Activated CD8-positive, alpha-beta memory T cell treated with anti-CD3 and anti-CD28 coated beads, Interleukin-2, amount 10 ng/mL, durations not matched to agents 7 days and 5 days (primary cell): ENCODE measurements at regions not wholly inside any gene's neighbourhood (a gene's known extent, or its start where the extent isn't known, plus 50 kb on each side); places are given as distances from the start of the nearest gene placed in this dataset.

Source experiments
- ATAC-seq: fragments of 150-1000 bp; cut with Tn5 transposase; one replicate; pipeline ENCODE4 v1.10.0; 2021; ENCODE audit warnings: moderate library complexity
- CTCF ChIA-PET: fragments of 350-600 bp; sonication (Branson Sonifier 250); formaldehyde crosslinking; loops from one replicate; lab custom pipeline; 2021; ENCODE audit warnings: antibody characterized with exemption; lab: Charles Lee
- DNase-seq: peaks from one replicate; pipeline ENCODE4 v3.0.0-alpha.2; 2020
- H3K27ac Mint-ChIP-seq: one replicate; pipeline ENCODE4 v1.8.0; 2021; ENCODE audit warnings: mild to moderate bottlenecking, mixed read lengths
- H3K27me3 Mint-ChIP-seq: one replicate; pipeline ENCODE4 v1.8.0; 2021; ENCODE audit warnings: mixed read lengths
- H3K36me3 Mint-ChIP-seq: one replicate; pipeline ENCODE4 v1.8.0; 2021; ENCODE audit warnings: mild to moderate bottlenecking, mixed read lengths
- H3K4me1 Mint-ChIP-seq: one replicate; pipeline ENCODE4 v1.8.0; 2021; ENCODE audit warnings: mixed read lengths
- H3K4me3 Mint-ChIP-seq: one replicate; pipeline ENCODE4 v1.8.0; 2021; ENCODE audit warnings: mild to moderate bottlenecking, moderate library complexity, mixed read lengths
- H3K9me3 Mint-ChIP-seq: one replicate; pipeline ENCODE4 v1.8.0; 2022; ENCODE audit warnings: low read depth, mixed read lengths

- no peak for ATAC-seq
- CTCF ChIA-PET = no interaction called here
Measured at GRCh38 chr14:31947076-31947475, 130.0 kb upstream of the ARHGAP5 start.

DNA sequence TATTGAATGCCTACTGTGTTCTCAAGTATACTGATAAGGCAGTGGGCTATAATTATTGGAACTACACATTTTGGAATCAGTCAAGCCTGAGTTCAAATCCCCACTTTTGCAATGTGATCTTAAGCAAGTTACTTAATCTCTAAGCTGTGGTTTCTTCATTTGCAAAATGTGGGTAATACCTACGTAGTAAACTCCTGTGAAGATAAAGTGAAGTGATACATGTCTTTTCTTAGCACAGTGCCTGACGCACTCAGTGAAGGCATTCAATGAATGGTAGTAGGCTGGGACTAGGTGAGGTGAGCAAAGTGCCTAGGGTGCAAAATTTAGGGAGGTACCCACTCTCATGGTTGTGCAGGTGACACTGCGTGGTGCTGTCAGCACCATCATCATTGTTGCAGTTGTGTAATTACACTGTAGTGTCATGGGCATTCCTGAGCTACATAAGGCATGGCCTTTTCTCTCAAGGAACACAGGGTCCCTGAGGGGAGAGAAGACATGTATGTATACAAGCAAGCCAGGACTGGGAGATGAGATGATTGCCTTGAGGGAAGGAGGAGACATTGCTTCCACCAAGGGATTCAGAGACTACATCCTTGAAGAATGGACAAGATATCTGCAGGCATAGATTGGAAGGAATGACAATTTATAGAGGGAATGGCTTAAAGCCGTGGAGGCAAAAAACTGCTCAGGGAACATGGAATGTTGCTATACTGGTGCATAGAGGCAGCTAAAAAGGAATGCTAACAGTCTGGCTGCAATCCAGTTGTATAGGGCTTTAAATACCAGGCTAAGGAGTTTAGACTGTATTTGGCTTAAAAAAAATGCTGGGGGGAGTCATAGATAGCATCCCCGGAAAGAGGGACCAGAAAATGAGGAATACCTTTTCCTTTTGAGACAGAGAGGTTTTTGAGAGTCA, 129.2 kb upstream of the ARHGAP5 start:
- Mint-ChIP-seq H3K27ac (no peak overlapping the region), H3K4me3 (no peak overlapping the region), H3K27me3 (peaks cover 16% of the 10 kb centered on the region), H3K36me3 (no peaks in the 10 kb centered on the region), H3K4me1 (peaks cover 14% of the 10 kb centered on the region), H3K9me3 (no peaks in the 10 kb centered on the region)
- ATAC-seq (no peak), DNase-seq (no peak)
- CTCF ChIA-PET = no interaction called here

More at GRCh38 chr14:31947076-31947475, 130.0 kb upstream of the ARHGAP5 start:
- H3K9me3 Mint-ChIP-seq = no peaks in the 10 kb centered on the region
- H3K36me3 Mint-ChIP-seq = no peaks in the 10 kb centered on the region
- no peak overlapping the region for H3K27ac Mint-ChIP-seq
- H3K4me1 Mint-ChIP-seq = peaks cover 14% of the 10 kb centered on the region
- no peak for DNase-seq
- H3K4me3 Mint-ChIP-seq = no peak overlapping the region
- peaks cover 18% of the 10 kb centered on the region for H3K27me3 Mint-ChIP-seq

GRCh38 chr14:31949709-31950108, 127.4 kb upstream of the ARHGAP5 start:
- no peak overlapping the region for H3K4me3 Mint-ChIP-seq
- H3K36me3 Mint-ChIP-seq = no peaks in the 10 kb centered on the region
- H3K4me1 Mint-ChIP-seq = peaks cover 7% of the 10 kb centered on the region
- no peak for DNase-seq
- peaks cover 19% of the 10 kb centered on the region for H3K27me3 Mint-ChIP-seq
- no peaks in the 10 kb centered on the region for H3K9me3 Mint-ChIP-seq
- H3K27ac Mint-ChIP-seq = no peak overlapping the region
- CTCF ChIA-PET = no interaction called here
- ATAC-seq = no peak

DNA sequence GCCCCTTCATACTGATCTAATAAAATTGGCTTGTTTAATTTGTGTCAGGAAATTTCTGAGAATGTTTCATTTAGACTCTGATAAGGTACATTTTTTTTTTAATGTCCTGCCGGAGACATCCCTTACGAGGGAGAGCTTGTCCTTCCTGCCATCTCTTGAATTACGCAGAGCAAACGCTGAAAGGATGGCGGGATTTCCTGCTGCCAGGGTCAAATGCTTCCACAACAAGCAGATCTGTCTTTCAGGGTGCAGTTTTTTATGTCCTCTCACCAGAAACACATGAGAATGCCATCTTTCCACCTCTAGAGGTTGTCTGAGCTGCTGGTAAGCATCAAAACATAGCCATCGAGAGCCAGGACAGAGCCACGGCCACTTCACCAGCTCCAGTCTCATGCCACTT, 126.8 kb upstream of the ARHGAP5 start:
- no peak for ATAC-seq
- CTCF ChIA-PET = no interaction called here
- H3K27me3 Mint-ChIP-seq = peaks cover 19% of the 10 kb centered on the region
- H3K9me3 Mint-ChIP-seq = no peaks in the 10 kb centered on the region
- DNase-seq = no peak
- H3K27ac Mint-ChIP-seq = no peak overlapping the region
- no peaks in the 10 kb centered on the region for H3K36me3 Mint-ChIP-seq
- no peak overlapping the region for H3K4me3 Mint-ChIP-seq
- H3K4me1 Mint-ChIP-seq = peaks cover under 1% of the 10 kb centered on the region

GRCh38 chr14:31950764-31951637, 126.1 kb upstream of the ARHGAP5 start:
- Mint-ChIP-seq H3K27me3 (peaks cover 19% of the 10 kb centered on the region), H3K4me1 (no peaks in the 10 kb centered on the region), H3K36me3 (no peaks in the 10 kb centered on the region), H3K27ac (no peak overlapping the region), H3K4me3 (no peak overlapping the region), H3K9me3 (no peaks in the 10 kb centered on the region)
- DNase-seq (no peak), ATAC-seq (no peak)
- CTCF ChIA-PET = no interaction called here

- Mint-ChIP-seq H3K9me3 (no peaks in the 10 kb centered on the region), H3K4me1 (no peaks in the 10 kb centered on the region), H3K4me3 (no peak overlapping the region), H3K36me3 (no peaks in the 10 kb centered on the region), H3K27me3 (peaks cover 17% of the 10 kb centered on the region), H3K27ac (no peak overlapping the region)
- DNase-seq (no peak), ATAC-seq (no peak)
- CTCF ChIA-PET = no interaction called here
Measured at GRCh38 chr14:31951638-31951964, 125.5 kb upstream of the ARHGAP5 start.

DNA sequence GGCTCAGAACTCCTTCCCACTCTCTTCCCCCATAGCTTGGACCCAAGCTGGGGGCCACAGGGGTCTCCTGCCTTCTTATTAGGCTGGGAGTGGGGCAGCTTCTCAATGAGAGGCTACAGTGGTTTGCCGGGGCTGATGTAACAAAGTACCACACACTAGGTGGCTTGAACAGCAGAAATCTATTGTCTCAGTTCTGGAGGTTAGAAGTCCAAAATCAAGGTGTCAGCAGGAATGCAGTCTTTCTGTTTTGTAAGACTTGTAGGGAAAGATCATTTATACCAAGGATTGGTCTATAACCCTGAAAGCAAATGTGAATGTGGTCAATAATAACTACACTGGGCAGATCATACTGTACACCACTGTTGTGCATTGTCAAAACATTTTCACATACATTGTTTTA, 124.5 kb upstream of the ARHGAP5 start:
- no peaks in the 10 kb centered on the region for H3K4me1 Mint-ChIP-seq
- no peaks in the 10 kb centered on the region for H3K9me3 Mint-ChIP-seq
- no peak overlapping the region for H3K4me3 Mint-ChIP-seq
- peaks cover 17% of the 10 kb centered on the region for H3K27me3 Mint-ChIP-seq
- H3K36me3 Mint-ChIP-seq = no peaks in the 10 kb centered on the region
- ATAC-seq = no peak
- no peak overlapping the region for H3K27ac Mint-ChIP-seq
- DNase-seq = no peak
- CTCF ChIA-PET = no interaction called here

DNA sequence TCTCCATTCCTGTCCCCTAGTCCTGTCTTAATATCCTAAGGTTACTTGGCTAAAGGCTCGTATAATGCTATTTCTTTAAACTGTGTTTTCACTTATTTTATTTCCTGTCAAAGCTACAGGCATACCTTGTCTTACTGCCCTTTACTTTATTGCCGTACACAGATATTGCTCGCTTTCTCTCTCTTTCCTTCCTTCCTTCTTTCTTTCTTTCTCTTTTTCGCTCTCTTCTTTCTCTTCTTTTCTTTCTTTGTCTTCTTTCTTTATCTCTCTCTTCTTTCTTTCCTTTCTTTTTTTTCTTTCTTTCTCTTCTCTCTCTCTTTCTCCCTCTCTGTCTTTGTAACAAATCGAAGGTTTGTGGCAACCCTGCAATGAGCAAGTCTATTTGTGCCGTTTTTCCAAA, 123.9 kb upstream of the ARHGAP5 start:
- Mint-ChIP-seq H3K4me3 (no peak overlapping the region), H3K27ac (no peak overlapping the region), H3K27me3 (peaks cover 14% of the 10 kb centered on the region), H3K36me3 (no peaks in the 10 kb centered on the region), H3K4me1 (no peaks in the 10 kb centered on the region), H3K9me3 (no peaks in the 10 kb centered on the region)
- ATAC-seq (no peak), DNase-seq (no peak)
- CTCF ChIA-PET = no interaction called here

GRCh38 chr14:31954991-31955390, 122.1 kb upstream of the ARHGAP5 start:
- no peak overlapping the region for H3K27ac Mint-ChIP-seq
- H3K4me3 Mint-ChIP-seq = no peak overlapping the region
- CTCF ChIA-PET = no interaction called here

DNA sequence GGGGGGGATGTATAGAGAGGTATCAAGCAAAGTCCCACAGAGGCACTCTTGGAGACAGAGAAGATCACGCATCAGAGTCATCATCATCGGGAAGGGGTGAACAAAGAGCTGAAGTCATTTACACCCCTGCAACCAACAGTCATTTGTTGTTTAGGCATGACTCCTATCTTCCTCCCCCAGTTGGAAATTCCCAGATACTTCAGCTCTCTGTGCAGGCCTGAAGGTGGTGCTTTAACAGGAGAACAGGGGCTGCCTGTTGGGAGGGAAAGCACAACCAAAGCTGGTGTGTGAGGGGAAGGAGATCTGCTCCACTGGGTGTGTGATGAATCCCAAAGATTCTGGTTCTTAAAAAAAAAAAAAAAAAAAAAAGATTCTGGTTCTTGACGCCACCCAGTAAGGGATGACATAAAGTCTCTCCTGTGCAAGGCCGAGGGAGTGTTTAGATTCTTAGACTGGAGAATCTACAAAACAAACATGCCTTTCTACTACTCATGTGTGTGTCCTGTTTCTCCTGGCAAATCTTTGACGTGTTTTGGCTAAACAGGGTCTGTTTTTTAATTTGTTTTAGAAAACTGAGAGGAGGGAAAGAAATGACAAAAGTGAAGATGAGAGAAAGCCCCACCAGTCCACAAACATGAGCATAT, 121.0 kb upstream of the ARHGAP5 start:
- no peaks in the 10 kb centered on the region for H3K36me3 Mint-ChIP-seq
- H3K27ac Mint-ChIP-seq = no peak overlapping the region
- no peak for DNase-seq
- H3K4me1 Mint-ChIP-seq = no peaks in the 10 kb centered on the region
- ATAC-seq = no peak
- H3K9me3 Mint-ChIP-seq = no peaks in the 10 kb centered on the region
- H3K27me3 Mint-ChIP-seq = peaks cover 3% of the 10 kb centered on the region
- no peak overlapping the region for H3K4me3 Mint-ChIP-seq
- CTCF ChIA-PET = interaction anchor here (0.7 kb wide), 1 partner anchor 310 kb away, joined by 4 read pairs; no protein-coding TSS in a partner anchor

More at GRCh38 chr14:31954991-31955390, 122.1 kb upstream of the ARHGAP5 start:
- Mint-ChIP-seq H3K27me3 (peaks cover 10% of the 10 kb centered on the region), H3K36me3 (no peaks in the 10 kb centered on the region), H3K9me3 (no peaks in the 10 kb centered on the region), H3K4me1 (no peaks in the 10 kb centered on the region)
- ATAC-seq (no peak), DNase-seq (no peak)

- no peak for DNase-seq
- no peak overlapping the region for H3K27ac Mint-ChIP-seq
- CTCF ChIA-PET = no interaction called here
- H3K27me3 Mint-ChIP-seq = peaks cover 3% of the 10 kb centered on the region
- H3K4me3 Mint-ChIP-seq = no peak overlapping the region
- no peaks in the 10 kb centered on the region for H3K9me3 Mint-ChIP-seq
- no peaks in the 10 kb centered on the region for H3K4me1 Mint-ChIP-seq
- H3K36me3 Mint-ChIP-seq = no peaks in the 10 kb centered on the region
- no peak for ATAC-seq
Measured at GRCh38 chr14:31957565-31957964, 119.5 kb upstream of the ARHGAP5 start.

- Mint-ChIP-seq H3K27me3 (no peaks in the 10 kb centered on the region), H3K9me3 (no peaks in the 10 kb centered on the region), H3K4me1 (no peaks in the 10 kb centered on the region), H3K4me3 (no peak overlapping the region), H3K27ac (no peak overlapping the region), H3K36me3 (no peaks in the 10 kb centered on the region)
- ATAC-seq = no peak
- DNase-seq = no peak
- CTCF ChIA-PET = no interaction called here
Measured at GRCh38 chr14:31960039-31960438, 117.1 kb upstream of the ARHGAP5 start.

GRCh38 chr14:31961896-31962295, 115.2 kb upstream of the ARHGAP5 start:
- peaks cover 3% of the 10 kb centered on the region for H3K4me1 Mint-ChIP-seq
- ATAC-seq = no peak
- CTCF ChIA-PET = no interaction called here
- no peak overlapping the region for H3K27ac Mint-ChIP-seq
- no peak for DNase-seq
- no peaks in the 10 kb centered on the region for H3K9me3 Mint-ChIP-seq
- H3K36me3 Mint-ChIP-seq = no peaks in the 10 kb centered on the region
- no peaks in the 10 kb centered on the region for H3K27me3 Mint-ChIP-seq
- no peak overlapping the region for H3K4me3 Mint-ChIP-seq
